ENCODE measurements at regions not wholly inside any gene's neighbourhood (a gene's known extent, or its start where the extent isn't known, plus 50 kb on each side); places are given as distances from the start of the nearest gene placed in this dataset.

DNA sequence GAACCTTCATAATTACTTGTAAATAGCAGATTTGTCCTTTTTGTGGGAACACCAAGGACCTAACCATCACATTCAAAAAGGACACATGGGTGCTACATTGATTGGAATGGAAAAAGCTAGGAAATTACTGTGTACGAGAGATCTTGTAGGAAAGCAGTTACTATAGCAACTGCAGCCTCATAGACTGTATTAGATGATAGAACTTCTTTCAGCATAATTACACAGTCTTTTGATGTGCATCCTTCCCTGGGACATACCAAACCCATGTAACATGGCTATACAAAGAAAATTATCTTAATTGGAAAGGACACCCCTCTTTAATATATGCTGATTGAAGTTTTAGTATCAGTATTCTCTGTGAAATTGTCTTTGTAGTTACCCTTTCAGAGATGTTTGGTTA lies 130.7 kb upstream of the CTSO start:
- no peak overlapping the region for H2BK5ac ChIP-seq (ENCODE audit: low read depth, low read length, poor library complexity, severe bottlenecking)
- no peak overlapping the region for H4K8ac ChIP-seq (ENCODE audit: low read depth in 2 of 2, low read length in 2 of 2)
- BruUV-seq (replicated peaks): no TSS peak
- no peak overlapping the region for H3K14ac ChIP-seq (replicated peaks; ENCODE audit: low read depth, low read length)
- H3K36me3 ChIP-seq (ENCODE audit: control insufficient read depth, insufficient read depth, low read length): no peaks in the 10 kb centered on the region
- no peak overlapping the region for H4K5ac ChIP-seq (ENCODE audit: low read depth, low read length)
- H4K91ac ChIP-seq (ENCODE audit: insufficient read depth, low read depth, low read length): no peak overlapping the region
- H3K4me3 ChIP-seq (ENCODE audit: insufficient read depth, low read depth, low read length): no peak overlapping the region
- in situ Hi-C loops (cut with MboI; ENCODE audit: low sequenced_read_pairs): no loop called here
- CTCF ChIA-PET: no interaction called here
- TF ChIP-seq CEBPB (IDR thresholded peaks at IDR 0.05; ENCODE audit: low read depth, low read length) (no peak), FOS (IDR thresholded peaks at IDR 0.05; ENCODE audit: low read depth, low read length) (no peak), CHD1 (IDR thresholded peaks at IDR 0.05; ENCODE audit: low read depth, low read length) (no peak), RFX5 (IDR thresholded peaks at IDR 0.05; ENCODE audit: low read depth, low read length) (no peak)
- WGBS, 2 experiments (ENCODE audit: extremely low coverage in 2 of 2, insufficient read length in 1 of 2): no CpG with 5 or more reads among the region's 1 CpG
- H2BK20ac ChIP-seq (ENCODE audit: low read depth, low read length): no peak overlapping the region
- intact Hi-C loops (cut with micrococcal nuclease): no loop called here
- no peaks in the 10 kb centered on the region for H4K20me1 ChIP-seq (ENCODE audit: insufficient read depth, low read length)
- dilution Hi-C loops (cut with HindIII; ENCODE audit: low sequenced_read_pairs, unreplicated experiment): no loop called here
- no peaks in the 10 kb centered on the region for H3K9me1 ChIP-seq (ENCODE audit: insufficient read depth, low read length)
- no peak overlapping the region for H2AK9ac ChIP-seq (replicated peaks; ENCODE audit: low read depth, low read length, poor library complexity)
- H2BK120ac ChIP-seq (ENCODE audit: low read depth, low read length): no peak overlapping the region
- no peak overlapping the region for H3K4ac ChIP-seq (ENCODE audit: low read depth, low read length)
- H3K4me2 ChIP-seq (ENCODE audit: low read depth, low read length): no peak overlapping the region
- no peaks in the 10 kb centered on the region for H3K4me1 ChIP-seq (ENCODE audit: control insufficient read depth, insufficient read depth, low read length)
- no peak overlapping the region for H3K23ac ChIP-seq (ENCODE audit: low read depth, low read length)
- H3K9me3 ChIP-seq (ENCODE audit: control insufficient read depth, insufficient read depth, low read length): no peaks in the 10 kb centered on the region
- H2AK5ac ChIP-seq (ENCODE audit: low read depth, low read length): no peak overlapping the region
- DNase-seq (no peak), ATAC-seq (ENCODE audit: low read depth) (no peak)
- H2AFZ ChIP-seq (replicated peaks; ENCODE audit: low read length, poor library complexity): no peak overlapping the region
- no peaks in the 10 kb centered on the region for H3K79me1 ChIP-seq (ENCODE audit: low read depth in 1 of 2, low read length in 2 of 2)
- no peak overlapping the region for H3K56ac ChIP-seq (ENCODE audit: extremely low read depth, insufficient read depth, low read length)
- POLR2A ChIA-PET (ENCODE audit: unreplicated experiment): no interaction called here
- H3K27me3 ChIP-seq (ENCODE audit: control insufficient read depth, insufficient read depth, low read length): no peaks in the 10 kb centered on the region
- H3K27ac ChIP-seq (ENCODE audit: insufficient read depth, low read length): no peak overlapping the region
- H3K18ac ChIP-seq (ENCODE audit: low read depth, low read length): no peak overlapping the region
- H3K9ac ChIP-seq (ENCODE audit: low read depth, low read length): no peak overlapping the region
- H2BK15ac ChIP-seq (ENCODE audit: low read depth, low read length): no peak overlapping the region
